Body of pancreas (tissue), 4 donors: ENCODE measurements at regions not wholly inside any gene's neighbourhood (a gene's known extent, or its start where the extent isn't known, plus 50 kb on each side); places are given as distances from the start of the nearest gene placed in this dataset.

Source experiments
- CTCF ChIP-seq, 7 experiments: fragments of 450-650 bp in 4 of 7; fragments of 200-600 bp in 3 of 7; sonication (generic) in 3 of 7; IDR thresholded peaks; one replicate each; pipeline ENCODE4 v1.5.1; 2016 to 2019; ENCODE audit warnings: antibody characterized with exemption in 7 of 7
- POLR2A ChIP-seq, 3 donors: fragments of 450-650 bp; IDR thresholded peaks; one replicate each; pipeline ENCODE4 v1.6.1; 2016; ENCODE audit warnings: antibody characterized with exemption in 3 of 3, mild to moderate bottlenecking in 2 of 3

DNA sequence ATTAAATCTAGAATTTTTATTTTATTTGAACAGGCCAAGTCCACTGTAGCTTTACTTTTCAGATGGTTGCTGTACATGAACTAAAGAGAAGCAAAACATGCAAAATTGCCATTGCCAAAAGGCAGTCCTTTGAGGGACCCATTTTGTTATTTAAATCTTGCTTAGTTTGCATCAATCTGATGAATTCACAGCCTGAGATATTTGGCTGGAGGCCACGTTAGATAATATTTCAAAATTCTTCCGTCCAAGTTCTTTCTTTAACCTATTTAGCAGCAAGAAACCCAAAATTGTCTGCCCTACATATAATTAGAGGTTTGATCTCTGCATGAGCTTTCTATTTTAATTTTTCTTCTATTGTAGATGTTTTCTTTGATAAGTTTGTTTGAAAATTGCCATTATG, 1706.9 kb upstream of the RAG2 start:
- TF ChIP-seq CTCF (IDR thresholded peaks at IDR 0.05), result no peak
- no peak for TF ChIP-seq POLR2A (IDR thresholded peaks at IDR 0.05)
